Activated T-cell treated with anti-CD3 and anti-CD28 coated beads for 4 hours (primary cell): ENCODE measurements at regions not wholly inside any gene's neighbourhood (a gene's known extent, or its start where the extent isn't known, plus 50 kb on each side); places are given as distances from the start of the nearest gene placed in this dataset.
A peak's percentile ranks its signal among the peaks of the same experiment; 100 is the strongest.
"Not testable (repeated sequence)": the region's sequence is repeated elsewhere in the genome, so short reads cannot be mapped to it uniquely, and the experiment has no call there.

Experiments used
- DNase-seq: peaks from one replicate; pipeline ENCODE4 v3.0.0-alpha.2; 2020

GRCh38 chr5:34450338-34450737 is 205.8 kb upstream of the RAI14 start:
- DNase-seq = no peak

GRCh38 chr5:34452170-34452828 is 203.8 kb upstream of the RAI14 start:
- DNase-seq = no peak

GRCh38 chr5:34455098-34455497 is 201.0 kb upstream of the RAI14 start:
- no peak for DNase-seq

DNA sequence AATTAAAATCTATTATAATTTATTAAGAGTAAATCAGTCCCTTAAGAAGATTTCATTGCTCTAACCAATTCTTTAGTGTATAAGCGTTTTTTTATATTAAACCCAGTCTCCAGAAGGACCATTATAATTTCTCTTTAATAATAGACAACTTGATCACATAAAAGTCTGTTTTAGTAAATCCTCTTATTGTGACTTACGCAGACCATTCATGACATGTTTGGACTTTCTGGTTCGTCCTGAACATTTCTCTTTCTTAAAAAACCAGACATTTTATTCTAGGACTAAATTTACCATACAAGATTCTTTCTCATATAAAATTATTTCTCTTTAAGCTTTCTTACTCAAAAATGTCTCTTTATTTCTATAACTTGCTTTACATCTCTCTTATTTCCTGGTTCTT is 196.2 kb upstream of the RAI14 start:
- DNase-seq = no peak

DNA sequence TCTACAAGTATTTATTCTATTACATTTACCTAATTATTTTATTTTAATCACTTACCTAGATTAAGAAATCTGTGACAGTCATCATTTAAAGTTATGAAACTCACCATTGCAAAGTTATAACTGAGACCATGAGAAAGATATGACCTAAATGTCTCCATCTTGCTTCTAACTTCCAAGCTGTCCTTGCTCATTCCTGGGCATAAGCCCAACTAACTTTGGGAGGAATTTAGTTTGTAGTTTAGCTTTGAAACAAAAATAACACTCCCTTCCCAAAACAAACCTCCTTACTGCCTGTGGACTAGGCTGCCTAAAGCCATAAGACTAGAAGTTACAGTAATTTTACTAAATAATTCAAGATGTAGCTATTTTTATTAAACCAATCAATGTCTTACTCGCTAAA is 195.6 kb upstream of the RAI14 start:
- DNase-seq = no peak

GRCh38 chr5:34464829-34465228 is 191.3 kb upstream of the RAI14 start:
- no peak for DNase-seq

GRCh38 chr5:34465301-34465700 is 190.8 kb upstream of the RAI14 start:
- not testable (repeated sequence) for DNase-seq

DNA sequence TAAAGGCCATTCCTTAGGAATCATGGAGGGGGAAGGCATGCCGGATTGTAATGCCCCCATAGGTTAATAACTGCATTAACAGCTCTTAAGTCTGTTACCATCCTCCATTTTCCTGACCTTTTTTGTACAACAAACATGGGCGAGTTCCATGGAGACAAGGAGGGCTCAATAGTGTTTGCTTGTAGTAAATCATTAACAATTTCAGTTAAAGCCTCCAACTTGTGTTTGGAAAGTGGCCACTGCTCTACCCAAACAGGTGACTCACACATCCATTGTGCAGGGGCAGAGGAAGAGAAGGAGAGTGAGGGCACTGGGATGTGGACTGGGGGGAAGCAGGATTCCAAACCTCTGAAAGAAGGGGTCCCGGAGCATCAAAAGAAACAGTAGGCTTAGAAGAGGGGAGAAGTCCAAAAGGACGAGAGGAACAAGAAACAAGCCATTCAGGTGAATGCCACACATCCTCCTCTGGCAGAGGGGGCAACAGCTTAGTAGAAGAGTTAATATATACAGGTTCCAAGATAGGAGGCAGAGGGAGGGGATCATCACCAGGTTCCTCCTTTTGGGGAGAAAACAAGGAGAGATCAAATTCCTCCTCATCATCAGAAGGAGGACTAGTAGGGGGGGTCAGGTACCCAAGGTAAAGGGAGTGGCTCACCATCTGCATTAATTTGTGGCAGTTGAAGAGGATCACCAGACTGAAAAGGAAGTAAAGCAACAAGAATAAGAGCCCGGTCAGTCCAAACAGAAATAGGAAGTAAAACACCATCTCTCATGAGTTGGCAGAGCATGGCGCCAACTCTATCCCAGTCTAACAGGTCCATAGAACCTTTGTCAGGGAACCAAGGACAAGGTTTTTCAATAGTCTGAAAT is 189.4 kb upstream of the RAI14 start:
- not testable (repeated sequence) for DNase-seq

- DNase-seq = no peak
Observed at GRCh38 chr5:34467436-34467835, 188.7 kb upstream of the RAI14 start.

DNA sequence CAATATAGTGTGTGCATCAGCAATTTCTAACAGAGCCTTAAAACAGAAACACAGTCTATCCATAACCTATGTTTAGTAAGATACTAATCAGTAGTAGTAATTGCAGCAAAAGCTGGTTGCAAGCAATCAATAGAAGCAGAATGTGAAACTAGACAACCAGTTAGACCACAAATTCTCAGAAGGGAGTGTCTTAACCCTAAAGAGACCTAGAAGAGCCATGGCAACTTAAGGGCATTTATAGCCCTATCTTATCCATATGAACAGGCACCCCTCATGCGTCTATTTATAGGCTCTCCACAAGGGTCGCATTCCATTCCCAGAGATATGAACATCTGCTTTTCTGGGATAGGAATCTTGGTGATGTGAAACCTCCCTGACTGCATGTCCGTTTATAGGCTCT is 188.1 kb upstream of the RAI14 start:
- not testable (repeated sequence) for DNase-seq

DNA sequence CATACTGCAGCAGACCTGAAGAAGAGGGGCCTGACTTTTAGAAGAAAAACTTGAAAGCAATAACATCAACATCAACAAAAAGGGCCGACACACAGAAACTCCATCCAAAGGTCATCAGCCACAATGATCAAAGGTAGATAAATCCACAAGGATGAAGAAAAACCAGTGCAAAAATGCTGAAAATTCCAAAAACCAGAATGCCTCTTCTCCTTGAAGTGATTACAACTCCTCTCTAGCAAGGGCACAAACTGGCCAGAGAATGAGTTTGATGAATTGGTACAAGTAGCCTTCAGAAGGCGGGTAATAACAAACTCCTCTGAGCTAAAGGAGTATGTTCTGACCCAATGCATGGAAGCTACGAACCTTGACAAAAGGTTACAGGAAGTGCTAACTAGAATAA is 186.2 kb upstream of the RAI14 start:
- no peak for DNase-seq

DNA sequence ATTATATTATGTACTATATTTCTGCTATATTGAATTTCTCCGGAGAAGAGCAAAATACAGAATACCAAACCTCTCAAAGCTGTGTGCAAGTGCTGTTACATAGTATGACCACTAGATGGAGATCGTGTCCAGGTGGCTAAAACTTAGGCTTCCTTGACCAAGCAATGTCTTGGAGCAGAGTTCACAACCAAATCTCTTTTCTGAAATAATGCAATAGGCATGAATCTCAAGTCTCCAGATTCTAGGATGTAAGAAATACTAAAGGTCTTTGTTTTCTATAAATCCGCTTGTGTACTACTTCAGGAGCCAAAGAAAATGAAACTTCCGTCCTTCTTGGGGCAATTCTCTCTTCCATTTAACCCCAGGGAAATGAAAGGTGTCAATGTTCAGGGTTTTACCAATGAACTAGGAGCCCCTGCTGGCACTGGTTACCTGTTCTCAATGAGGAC is 181.5 kb upstream of the RAI14 start:
- no peak for DNase-seq

GRCh38 chr5:34475249-34475966 is 180.7 kb upstream of the RAI14 start:
- DNase-seq = no peak

GRCh38 chr5:34476941-34477565 is 179.1 kb upstream of the RAI14 start:
- no peak for DNase-seq

GRCh38 chr5:34480810-34481528 is 175.2 kb upstream of the RAI14 start:
- DNase-seq = no peak

GRCh38 chr5:34483442-34484033 is 172.6 kb upstream of the RAI14 start:
- DNase-seq = no peak

- no peak for DNase-seq
Observed at GRCh38 chr5:34484216-34484920, 171.8 kb upstream of the RAI14 start.

GRCh38 chr5:34485768-34486030 is 170.4 kb upstream of the RAI14 start:
- no peak for DNase-seq

- peak; percentile 41 for DNase-seq
Observed at GRCh38 chr5:34486160-34486848, 169.8 kb upstream of the RAI14 start.

DNA sequence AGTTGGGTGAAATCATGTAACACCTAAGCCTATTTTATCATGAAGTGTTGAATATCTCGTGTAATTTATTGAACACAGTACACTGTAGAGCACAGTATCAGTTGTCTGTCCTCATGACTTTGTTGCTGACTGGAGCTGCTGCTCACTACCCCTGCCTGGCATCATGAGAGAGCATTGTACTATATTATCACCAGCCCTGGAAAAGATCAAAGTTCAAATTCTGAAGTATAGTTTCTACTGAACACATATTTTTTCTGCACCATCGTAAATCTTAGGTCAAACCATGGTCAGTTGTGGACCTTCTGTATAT is 169.3 kb upstream of the RAI14 start:
- no peak for DNase-seq

GRCh38 chr5:34487159-34487879 is 168.8 kb upstream of the RAI14 start:
- no peak for DNase-seq
